GM18517 (cell line): ENCODE measurements at regions not wholly inside any gene's neighbourhood (a gene's known extent, or its start where the extent isn't known, plus 50 kb on each side); places are given as distances from the start of the nearest gene placed in this dataset.
"Not testable (repeated sequence)": the region's sequence is repeated elsewhere in the genome, so short reads cannot be mapped to it uniquely, and the experiment has no call there.

Source experiments
- ATAC-seq: cut with Tn5 transposase; IDR thresholded peaks from one replicate; pipeline ENCODE4 v1.9.1; 2021; ENCODE audit warnings: mild to moderate bottlenecking, moderate library complexity; ENCODE audit not compliant: unreplicated experiment

- peak; percentile 59 for ATAC-seq
Observed at GRCh38 chr15:22134941-22135566, 54.7 kb downstream of the OR4M2 start.

GRCh38 chr15:22137572-22137971 is 57.2 kb downstream of the OR4M2 start:
- not testable (repeated sequence) for ATAC-seq

GRCh38 chr15:22141106-22141505 is 60.8 kb downstream of the OR4M2 start:
- ATAC-seq: not testable (repeated sequence)

- peak; percentile 59 for ATAC-seq
Observed at GRCh38 chr15:22148109-22148508, 67.8 kb downstream of the OR4M2 start.

GRCh38 chr15:22158243-22158642 is 77.9 kb downstream of the OR4M2 start:
- not testable (repeated sequence) for ATAC-seq

GRCh38 chr15:22160283-22160682 is 80.0 kb downstream of the OR4M2 start:
- ATAC-seq: peak; percentile 34

- peak; percentile 87 for ATAC-seq
Observed at GRCh38 chr15:22160741-22161140, 80.4 kb downstream of the OR4M2 start.

- peak; percentile 62 for ATAC-seq
Observed at GRCh38 chr15:22161398-22161797, 81.1 kb downstream of the OR4M2 start.

- ATAC-seq: not testable (repeated sequence)
Observed at GRCh38 chr15:22163715-22164114, 83.4 kb downstream of the OR4M2 start.

GRCh38 chr15:22167521-22167920 is 87.2 kb downstream of the OR4M2 start:
- not testable (repeated sequence) for ATAC-seq

- peak; percentile 67 for ATAC-seq
Observed at GRCh38 chr15:22173029-22173998, 93.0 kb downstream of the OR4M2 start.

- peak; percentile 58 for ATAC-seq
Observed at GRCh38 chr15:22174088-22174487, 93.8 kb downstream of the OR4M2 start.

GRCh38 chr15:22177965-22178364 is 97.6 kb downstream of the OR4M2 start:
- not testable (repeated sequence) for ATAC-seq

- ATAC-seq: not testable (repeated sequence)
Observed at GRCh38 chr15:22178438-22178837, 98.1 kb downstream of the OR4M2 start.

- ATAC-seq: not testable (repeated sequence)
Observed at GRCh38 chr15:22179043-22179442, 98.7 kb downstream of the OR4M2 start.

- ATAC-seq: not testable (repeated sequence)
Observed at GRCh38 chr15:22180611-22181010, 100.3 kb downstream of the OR4M2 start.

GRCh38 chr15:22184678-22185077 is 104.4 kb downstream of the OR4M2 start:
- ATAC-seq: not testable (repeated sequence)

- ATAC-seq: not testable (repeated sequence)
Observed at GRCh38 chr15:22186846-22187532, 106.7 kb downstream of the OR4M2 start.

GRCh38 chr15:22191818-22192217 is 111.5 kb downstream of the OR4M2 start:
- ATAC-seq: not testable (repeated sequence)

GRCh38 chr15:22194739-22195617 is 114.7 kb downstream of the OR4M2 start:
- not testable (repeated sequence) for ATAC-seq
